PC-9 (cell line): ENCODE measurements at regions not wholly inside any gene's neighbourhood (a gene's known extent, or its start where the extent isn't known, plus 50 kb on each side); places are given as distances from the start of the nearest gene placed in this dataset.

Source experiments
- CTCF ChIP-seq: fragments of 200-600 bp; sonication (generic); conservative IDR thresholded peaks from 2 replicates; pipeline ENCODE4 v1.6.1; 2017; ENCODE audit warnings: mixed run types, antibody characterized with exemption, mild to moderate bottlenecking, moderate library complexity
- EZH2 ChIP-seq: fragments of 200-600 bp; sonication (generic); IDR thresholded peaks from 2 replicates; pipeline ENCODE4 v1.8.0; 2017; ENCODE audit warnings: antibody characterized with exemption, low read depth

- TF ChIP-seq CTCF (no peak), EZH2 (no peak)
These were observed 222.3 kb downstream of the IBTK start for GRCh38 chr6:82025271-82025670.
